ENCODE measurements at regions not wholly inside any gene's neighbourhood (a gene's known extent, or its start where the extent isn't known, plus 50 kb on each side); places are given as distances from the start of the nearest gene placed in this dataset.

DNA sequence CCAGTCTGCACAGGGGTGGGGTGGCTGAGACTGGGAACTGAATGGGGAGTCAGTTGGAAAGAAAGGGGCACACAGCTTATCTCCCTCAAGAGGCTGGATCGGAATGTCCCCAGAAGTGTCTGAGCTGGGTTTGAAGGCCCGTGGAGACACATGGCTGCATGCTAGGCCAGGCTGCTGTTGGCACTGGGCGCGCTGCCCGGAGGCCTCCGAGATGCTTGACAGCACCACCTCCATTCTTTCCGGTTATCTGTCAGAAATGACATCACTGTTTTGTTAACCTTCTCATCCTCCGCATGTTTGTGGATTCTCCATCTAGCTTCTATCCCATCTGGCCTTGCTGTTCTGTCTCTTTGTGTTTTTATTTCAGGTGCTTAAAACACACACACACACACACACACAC is 85.5 kb downstream of the APIP start:
- Histone ChIP-seq H3K4me1 (ENCODE audit: control insufficient read depth in 2 of 2, insufficient read depth in 2 of 2, low read length in 2 of 2) (peaks cover 14% of the 10 kb centered on the region in 2 donors), H3K27me3 (ENCODE audit: control insufficient read depth in 2 of 2, insufficient read depth in 2 of 2, low read length in 2 of 2) (no peaks in the 10 kb centered on the region), H3K36me3 (ENCODE audit: control insufficient read depth in 2 of 2, insufficient read depth in 2 of 2, low read length in 2 of 2) (no peaks in the 10 kb centered on the region), H3K27ac (ENCODE audit: low read depth in 2 of 2, low read length in 2 of 2) (no peak overlapping the region), H3K9me3 (ENCODE audit: control insufficient read depth in 2 of 2, low read length in 2 of 2) (no peaks in the 10 kb centered on the region), H3K9ac (ENCODE audit: low read depth in 1 of 2, low read length in 2 of 2) (no peak overlapping the region), H3K4me3 (ENCODE audit: low read length in 2 of 2) (no peak overlapping the region)

DNA sequence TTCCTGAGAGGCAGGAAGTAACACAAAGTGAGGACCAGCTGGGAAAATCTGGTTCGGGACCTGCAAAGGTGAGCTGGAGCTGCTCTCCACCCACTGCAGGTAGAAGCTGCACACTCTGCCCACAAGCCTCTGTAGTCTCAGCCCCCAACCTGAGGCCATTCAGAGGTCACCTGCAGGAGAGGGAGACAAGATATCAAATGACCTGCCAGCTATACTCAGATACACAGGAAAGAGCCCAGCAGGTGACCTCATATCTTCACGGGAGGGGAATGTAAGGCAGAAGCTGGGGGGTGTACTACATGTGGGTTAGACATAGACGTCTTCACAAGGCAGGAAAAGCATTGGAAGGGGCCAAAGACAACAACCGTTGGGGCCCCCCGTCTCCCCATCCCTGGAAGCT is 86.1 kb downstream of the APIP start:
- no peaks in the 10 kb centered on the region for H3K27me3 ChIP-seq (ENCODE audit: control insufficient read depth in 2 of 2, insufficient read depth in 2 of 2, low read length in 2 of 2)
- H3K9me3 ChIP-seq (ENCODE audit: control insufficient read depth in 2 of 2, low read length in 2 of 2), result no peaks in the 10 kb centered on the region
- H3K4me3 ChIP-seq (ENCODE audit: low read length in 2 of 2), result no peak overlapping the region
- H3K9ac ChIP-seq (ENCODE audit: low read depth in 1 of 2, low read length in 2 of 2), result no peak overlapping the region
- H3K27ac ChIP-seq (ENCODE audit: low read depth in 2 of 2, low read length in 2 of 2), result no peak overlapping the region
- peaks cover 19% of the 10 kb centered on the region in 2 donors for H3K4me1 ChIP-seq (ENCODE audit: control insufficient read depth in 2 of 2, insufficient read depth in 2 of 2, low read length in 2 of 2)
- no peaks in the 10 kb centered on the region for H3K36me3 ChIP-seq (ENCODE audit: control insufficient read depth in 2 of 2, insufficient read depth in 2 of 2, low read length in 2 of 2)

DNA sequence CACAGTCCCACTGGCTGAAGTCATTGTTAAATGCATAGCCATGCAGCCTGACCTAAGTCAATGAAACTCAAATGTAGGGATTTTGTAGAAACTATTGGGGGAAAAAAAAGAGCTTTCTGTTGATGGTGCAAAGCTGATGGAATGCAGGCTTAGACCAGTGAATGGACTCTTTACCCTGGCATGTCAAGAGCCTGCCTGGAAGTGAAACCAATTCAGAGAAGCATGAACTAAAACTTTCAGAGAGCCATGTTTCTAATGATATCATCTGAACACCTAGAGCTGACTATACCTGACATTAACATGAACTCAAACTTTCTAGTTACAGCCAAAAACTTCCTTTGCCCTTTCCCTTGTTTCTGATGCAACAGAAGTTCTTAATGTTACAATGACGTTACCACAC is 89.0 kb downstream of the APIP start:
- Histone ChIP-seq H3K4me3 (ENCODE audit: low read length in 2 of 2) (no peak overlapping the region), H3K9ac (ENCODE audit: low read depth in 1 of 2, low read length in 2 of 2) (no peak overlapping the region), H3K27ac (ENCODE audit: low read depth in 2 of 2, low read length in 2 of 2) (peak overlapping the region; percentile 43 to 95), H3K9me3 (ENCODE audit: control insufficient read depth in 2 of 2, low read length in 2 of 2) (no peaks in the 10 kb centered on the region), H3K36me3 (ENCODE audit: control insufficient read depth in 2 of 2, insufficient read depth in 2 of 2, low read length in 2 of 2) (no peaks in the 10 kb centered on the region), H3K4me1 (ENCODE audit: control insufficient read depth in 2 of 2, insufficient read depth in 2 of 2, low read length in 2 of 2) (peaks cover 26 to 27% of the 10 kb centered on the region in 2 donors), H3K27me3 (ENCODE audit: control insufficient read depth in 2 of 2, insufficient read depth in 2 of 2, low read length in 2 of 2) (no peaks in the 10 kb centered on the region)

DNA sequence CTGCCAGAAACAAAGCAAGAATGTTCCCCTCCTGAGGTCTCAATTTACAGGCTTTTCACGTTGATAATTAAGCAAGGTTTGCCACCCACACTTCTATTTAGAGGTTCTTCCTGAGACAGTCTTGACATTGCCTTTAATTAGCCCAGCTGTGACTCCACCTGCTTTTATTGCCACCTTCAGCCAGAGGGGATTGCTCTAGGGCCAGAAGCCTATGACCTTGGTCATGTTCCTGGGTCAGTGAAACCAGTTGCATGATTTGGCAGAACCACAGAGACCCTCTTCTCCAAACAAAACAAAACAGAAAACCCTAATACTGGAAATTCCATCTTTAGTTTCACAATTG is 89.8 kb downstream of the APIP start:
- Histone ChIP-seq H3K27ac (ENCODE audit: low read depth in 2 of 2, low read length in 2 of 2) (peak overlapping the region; percentile 94 to 95), H3K9me3 (ENCODE audit: control insufficient read depth in 2 of 2, low read length in 2 of 2) (no peaks in the 10 kb centered on the region), H3K9ac (ENCODE audit: low read depth in 1 of 2, low read length in 2 of 2) (peak overlapping the region; percentile 3 to 44), H3K4me1 (ENCODE audit: control insufficient read depth in 2 of 2, insufficient read depth in 2 of 2, low read length in 2 of 2) (peaks cover 26 to 27% of the 10 kb centered on the region in 2 donors), H3K4me3 (ENCODE audit: low read length in 2 of 2) (no peak overlapping the region), H3K27me3 (ENCODE audit: control insufficient read depth in 2 of 2, insufficient read depth in 2 of 2, low read length in 2 of 2) (no peaks in the 10 kb centered on the region), H3K36me3 (ENCODE audit: control insufficient read depth in 2 of 2, insufficient read depth in 2 of 2, low read length in 2 of 2) (no peaks in the 10 kb centered on the region)

DNA sequence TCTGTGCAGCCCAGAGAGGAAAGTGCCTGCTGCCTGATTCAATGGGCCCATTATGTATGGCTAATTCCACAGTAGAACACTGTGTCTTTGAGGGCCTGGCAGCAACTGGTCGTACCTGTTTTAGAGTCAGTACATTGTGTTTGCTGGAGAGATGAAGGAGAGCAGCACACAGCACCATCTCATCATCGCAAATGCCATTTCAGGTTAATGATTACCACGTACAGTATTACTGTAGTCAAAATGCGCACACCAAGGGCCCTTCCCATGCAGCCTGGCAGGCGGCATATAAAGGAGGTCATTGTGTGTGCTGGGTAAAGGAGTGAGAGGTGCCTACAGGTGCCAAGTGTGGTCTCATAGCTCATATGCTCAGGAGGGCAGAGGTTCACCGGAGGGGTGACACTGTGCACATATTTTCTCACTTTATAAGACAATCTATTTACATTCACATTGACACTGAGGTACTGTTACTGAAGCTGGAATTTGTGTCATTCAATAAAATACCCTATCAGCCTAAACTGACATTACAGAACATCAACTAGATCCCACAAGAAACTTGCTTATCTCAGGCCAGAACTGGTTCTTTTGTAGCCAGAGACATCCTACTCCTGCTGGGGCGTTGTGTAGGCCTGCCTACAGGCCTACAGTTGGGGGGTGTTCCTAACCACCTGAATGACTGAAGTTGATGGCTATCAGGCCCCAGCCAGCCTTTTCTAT is 90.4 kb downstream of the APIP start:
- Histone ChIP-seq H3K36me3 (ENCODE audit: control insufficient read depth in 2 of 2, insufficient read depth in 2 of 2, low read length in 2 of 2) (no peaks in the 10 kb centered on the region), H3K4me3 (ENCODE audit: low read length in 2 of 2) (peak overlapping the region in 1 of 2 donors; percentile 23), H3K27me3 (ENCODE audit: control insufficient read depth in 2 of 2, insufficient read depth in 2 of 2, low read length in 2 of 2) (no peaks in the 10 kb centered on the region), H3K9me3 (ENCODE audit: control insufficient read depth in 2 of 2, low read length in 2 of 2) (no peaks in the 10 kb centered on the region), H3K4me1 (ENCODE audit: control insufficient read depth in 2 of 2, insufficient read depth in 2 of 2, low read length in 2 of 2) (peaks cover 26 to 27% of the 10 kb centered on the region in 2 donors), H3K9ac (ENCODE audit: low read depth in 1 of 2, low read length in 2 of 2) (peak overlapping the region; percentile 3 to 57), H3K27ac (ENCODE audit: low read depth in 2 of 2, low read length in 2 of 2) (peak overlapping the region; percentile 94 to 95)

DNA sequence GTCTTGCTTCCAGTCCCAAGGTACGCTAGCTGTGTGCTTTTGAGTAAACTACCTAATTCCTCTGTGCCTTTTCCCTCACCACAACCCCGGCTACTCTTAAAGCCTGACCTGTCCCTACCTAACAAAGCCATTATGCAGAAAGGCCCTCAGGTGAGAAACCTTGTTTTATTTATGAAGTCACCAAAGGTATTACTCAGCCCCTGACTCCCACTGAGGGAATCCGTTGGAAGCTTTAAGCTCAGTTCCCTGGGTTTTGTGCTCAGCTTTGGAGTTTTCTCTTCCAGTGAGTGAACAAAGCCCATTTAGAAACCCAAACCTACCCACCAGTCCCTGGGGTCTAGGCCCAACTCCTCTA is 90.9 kb downstream of the APIP start:
- Histone ChIP-seq H3K27ac (ENCODE audit: low read depth in 2 of 2, low read length in 2 of 2) (peak overlapping the region; percentile 94 to 95), H3K9me3 (ENCODE audit: control insufficient read depth in 2 of 2, low read length in 2 of 2) (no peaks in the 10 kb centered on the region), H3K4me1 (ENCODE audit: control insufficient read depth in 2 of 2, insufficient read depth in 2 of 2, low read length in 2 of 2) (peaks cover 26 to 27% of the 10 kb centered on the region in 2 donors), H3K27me3 (ENCODE audit: control insufficient read depth in 2 of 2, insufficient read depth in 2 of 2, low read length in 2 of 2) (no peaks in the 10 kb centered on the region), H3K36me3 (ENCODE audit: control insufficient read depth in 2 of 2, insufficient read depth in 2 of 2, low read length in 2 of 2) (no peaks in the 10 kb centered on the region), H3K4me3 (ENCODE audit: low read length in 2 of 2) (peak overlapping the region in 1 of 2 donors; percentile 4), H3K9ac (ENCODE audit: low read depth in 1 of 2, low read length in 2 of 2) (peak overlapping the region in 1 of 2 donors; percentile 57)

DNA sequence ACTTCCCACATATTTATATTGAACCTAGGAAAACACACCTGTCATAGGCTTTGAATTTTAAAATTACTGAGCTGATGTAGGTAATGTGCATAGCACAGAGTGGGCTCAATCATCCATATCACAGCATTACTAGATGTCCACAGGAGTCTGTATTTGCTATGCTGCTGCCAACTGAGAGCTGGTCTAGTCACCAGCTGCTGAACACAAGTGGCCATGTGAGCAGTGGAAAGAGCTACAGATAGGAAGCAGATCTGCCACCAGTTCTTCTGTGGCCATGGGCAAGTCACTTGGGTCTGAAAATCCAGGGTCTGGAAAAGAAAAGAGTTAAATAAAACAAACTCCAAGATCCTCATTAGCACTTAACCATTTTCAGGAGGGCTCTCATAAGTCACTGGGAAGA is 91.8 kb downstream of the APIP start:
- Histone ChIP-seq H3K9ac (ENCODE audit: low read depth in 1 of 2, low read length in 2 of 2) (no peak overlapping the region), H3K4me3 (ENCODE audit: low read length in 2 of 2) (no peak overlapping the region), H3K36me3 (ENCODE audit: control insufficient read depth in 2 of 2, insufficient read depth in 2 of 2, low read length in 2 of 2) (no peaks in the 10 kb centered on the region), H3K27me3 (ENCODE audit: control insufficient read depth in 2 of 2, insufficient read depth in 2 of 2, low read length in 2 of 2) (no peaks in the 10 kb centered on the region), H3K9me3 (ENCODE audit: control insufficient read depth in 2 of 2, low read length in 2 of 2) (no peaks in the 10 kb centered on the region), H3K4me1 (ENCODE audit: control insufficient read depth in 2 of 2, insufficient read depth in 2 of 2, low read length in 2 of 2) (peaks cover 26 to 27% of the 10 kb centered on the region in 2 donors), H3K27ac (ENCODE audit: low read depth in 2 of 2, low read length in 2 of 2) (peak overlapping the region; percentile 94 to 95)

DNA sequence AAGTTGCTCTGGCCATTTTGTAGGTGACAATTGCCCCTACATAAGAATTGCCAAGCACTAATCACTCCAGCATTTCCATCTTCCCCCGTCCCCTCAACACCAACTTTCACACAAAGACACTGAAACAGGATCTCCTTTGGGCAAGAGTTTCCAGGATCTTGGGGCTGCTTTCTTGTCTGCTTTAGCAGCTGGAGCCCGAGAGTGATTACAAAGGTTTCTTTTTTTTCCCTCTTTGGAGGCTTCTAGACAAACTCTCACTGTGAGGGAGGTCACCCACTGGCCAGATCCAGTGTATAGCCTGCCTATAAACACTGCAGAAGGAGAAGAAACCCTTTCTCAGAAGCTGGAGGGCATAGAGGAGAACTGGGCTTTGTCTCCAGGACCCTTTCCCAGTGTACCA is 92.5 kb downstream of the APIP start:
- Histone ChIP-seq H3K9ac (ENCODE audit: low read depth in 1 of 2, low read length in 2 of 2) (no peak overlapping the region), H3K9me3 (ENCODE audit: control insufficient read depth in 2 of 2, low read length in 2 of 2) (no peaks in the 10 kb centered on the region), H3K36me3 (ENCODE audit: control insufficient read depth in 2 of 2, insufficient read depth in 2 of 2, low read length in 2 of 2) (no peaks in the 10 kb centered on the region), H3K27me3 (ENCODE audit: control insufficient read depth in 2 of 2, insufficient read depth in 2 of 2, low read length in 2 of 2) (no peaks in the 10 kb centered on the region), H3K4me3 (ENCODE audit: low read length in 2 of 2) (no peak overlapping the region), H3K27ac (ENCODE audit: low read depth in 2 of 2, low read length in 2 of 2) (peak overlapping the region; percentile 18 to 23), H3K4me1 (ENCODE audit: control insufficient read depth in 2 of 2, insufficient read depth in 2 of 2, low read length in 2 of 2) (peaks cover 26 to 27% of the 10 kb centered on the region in 2 donors)

DNA sequence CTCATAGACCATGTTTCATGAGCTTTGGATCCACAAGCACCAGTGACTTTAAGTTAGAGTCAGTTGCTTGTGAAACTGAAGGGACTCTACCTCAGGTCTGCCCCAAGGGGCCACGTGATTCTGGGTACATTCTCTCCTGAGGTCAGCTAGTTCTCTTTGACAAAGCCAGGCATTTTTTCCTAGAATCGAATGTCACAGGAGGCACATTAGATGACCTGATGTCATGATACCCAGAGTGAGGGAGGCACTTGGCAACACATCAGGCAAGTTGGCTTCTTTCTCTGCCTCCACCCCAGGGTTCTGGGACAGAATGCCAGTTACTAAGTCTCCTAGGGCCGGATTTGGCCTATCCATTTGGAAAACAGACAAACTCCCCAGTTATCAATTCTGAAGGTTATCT is 93.0 kb downstream of the APIP start:
- no peak overlapping the region for H3K9ac ChIP-seq (ENCODE audit: low read depth in 1 of 2, low read length in 2 of 2)
- peak overlapping the region in 1 of 2 donors; percentile 18 for H3K27ac ChIP-seq (ENCODE audit: low read depth in 2 of 2, low read length in 2 of 2)
- H3K9me3 ChIP-seq (ENCODE audit: control insufficient read depth in 2 of 2, low read length in 2 of 2), result no peaks in the 10 kb centered on the region
- no peak overlapping the region for H3K4me3 ChIP-seq (ENCODE audit: low read length in 2 of 2)
- H3K27me3 ChIP-seq (ENCODE audit: control insufficient read depth in 2 of 2, insufficient read depth in 2 of 2, low read length in 2 of 2), result no peaks in the 10 kb centered on the region
- no peaks in the 10 kb centered on the region for H3K36me3 ChIP-seq (ENCODE audit: control insufficient read depth in 2 of 2, insufficient read depth in 2 of 2, low read length in 2 of 2)
- H3K4me1 ChIP-seq (ENCODE audit: control insufficient read depth in 2 of 2, insufficient read depth in 2 of 2, low read length in 2 of 2), result peaks cover 26 to 27% of the 10 kb centered on the region in 2 donors

DNA sequence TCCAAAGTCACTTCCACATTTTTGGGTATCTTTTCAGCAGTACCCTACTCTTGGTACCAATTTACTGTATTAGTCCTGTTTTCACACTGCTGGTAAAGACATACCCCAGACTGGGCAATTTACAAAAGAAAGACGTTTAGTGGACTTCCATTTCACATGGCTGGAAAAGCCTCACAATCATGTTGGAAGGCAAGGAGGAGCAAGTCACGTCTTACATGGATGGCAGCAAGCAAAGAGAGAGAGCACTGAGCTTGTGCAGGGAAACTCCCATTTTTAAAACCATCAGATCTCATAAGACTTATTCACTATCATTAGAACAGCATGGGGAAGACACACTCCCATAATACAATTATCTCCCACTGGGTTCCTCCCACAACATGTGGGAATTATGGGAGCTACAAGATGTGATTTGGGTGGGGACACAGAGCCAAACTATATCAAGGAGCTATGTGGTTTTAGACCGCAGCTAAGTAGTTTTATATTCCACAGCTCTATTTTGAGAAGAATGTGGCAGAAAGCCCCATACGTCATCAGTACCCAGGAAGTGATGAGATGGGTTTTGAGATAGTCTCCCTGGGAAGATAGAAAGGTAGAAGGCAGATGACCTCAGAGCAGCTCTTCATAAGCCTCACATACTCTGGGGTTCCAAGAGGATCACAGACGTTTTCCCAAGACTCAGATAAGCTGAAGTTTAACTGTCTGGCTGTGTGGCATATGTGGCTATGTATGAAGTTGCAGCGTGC is 96.3 kb downstream of the APIP start:
- no peaks in the 10 kb centered on the region for H3K9me3 ChIP-seq (ENCODE audit: control insufficient read depth in 2 of 2, low read length in 2 of 2)
- no peak overlapping the region for H3K4me3 ChIP-seq (ENCODE audit: low read length in 2 of 2)
- H3K27ac ChIP-seq (ENCODE audit: low read depth in 2 of 2, low read length in 2 of 2), result no peak overlapping the region
- H3K4me1 ChIP-seq (ENCODE audit: control insufficient read depth in 2 of 2, insufficient read depth in 2 of 2, low read length in 2 of 2), result peaks cover 6% of the 10 kb centered on the region in 2 donors
- no peaks in the 10 kb centered on the region for H3K36me3 ChIP-seq (ENCODE audit: control insufficient read depth in 2 of 2, insufficient read depth in 2 of 2, low read length in 2 of 2)
- no peak overlapping the region for H3K9ac ChIP-seq (ENCODE audit: low read depth in 1 of 2, low read length in 2 of 2)
- no peaks in the 10 kb centered on the region for H3K27me3 ChIP-seq (ENCODE audit: control insufficient read depth in 2 of 2, insufficient read depth in 2 of 2, low read length in 2 of 2)

All from mucosa of rectum (tissue), 2 donors.